Astrocyte of the cerebellum (primary cell): ENCODE measurements at regions not wholly inside any gene's neighbourhood (a gene's known extent, or its start where the extent isn't known, plus 50 kb on each side); places are given as distances from the start of the nearest gene placed in this dataset.

Source experiments
- DNase-seq: peaks from one replicate; pipeline ENCODE4 v3.0.0-alpha.2; 2011; ENCODE audit warnings: low read depth
- H3K4me3 ChIP-seq: 2 replicates; pipeline ENCODE4 v1.5.1; 2011; ENCODE audit warnings: mild to moderate bottlenecking, low read depth, low read length, moderate library complexity
- CTCF ChIP-seq: IDR thresholded peaks from 2 replicates; pipeline ENCODE4 v1.5.1; 2012; ENCODE audit warnings: low read length, low read depth, moderate library complexity, mild to moderate bottlenecking; ENCODE audit errors: missing control alignments
- in situ Hi-C: cut with HindIII; loops from 2 replicates; pipeline ENCODE4 v1.10.0; 2017; ENCODE audit warnings: low sequenced_read_pairs

GRCh38 chr6:147930745-147931144 is 411.9 kb upstream of the SASH1 start:
- no peak overlapping the region for H3K4me3 ChIP-seq
- no peak for DNase-seq
- TF ChIP-seq CTCF, result no peak
- in situ Hi-C loops, result no loop called here

GRCh38 chr6:147933224-147933623 is 409.4 kb upstream of the SASH1 start:
- no peak for TF ChIP-seq CTCF
- no peak overlapping the region for H3K4me3 ChIP-seq
- in situ Hi-C loops, result no loop called here
- DNase-seq, result no peak

GRCh38 chr6:147935656-147936055 is 407.0 kb upstream of the SASH1 start:
- H3K4me3 ChIP-seq, result no peak overlapping the region
- TF ChIP-seq CTCF, result no peak
- in situ Hi-C loops, result no loop called here
- no peak for DNase-seq

GRCh38 chr6:147936703-147937470 is 405.8 kb upstream of the SASH1 start:
- H3K4me3 ChIP-seq, result no peak overlapping the region
- no peak for DNase-seq
- no peak for TF ChIP-seq CTCF
- in situ Hi-C loops, result no loop called here

- no peak for TF ChIP-seq CTCF
- no peak overlapping the region for H3K4me3 ChIP-seq
- peak; percentile 71 for DNase-seq
- in situ Hi-C loops, result no loop called here
Observed at GRCh38 chr6:147941143-147941542, 401.5 kb upstream of the SASH1 start.

GRCh38 chr6:147942363-147942762 is 400.3 kb upstream of the SASH1 start:
- TF ChIP-seq CTCF, result no peak
- DNase-seq, result no peak
- in situ Hi-C loops, result no loop called here
- no peak overlapping the region for H3K4me3 ChIP-seq
